ENCODE measurements at regions not wholly inside any gene's neighbourhood (a gene's known extent, or its start where the extent isn't known, plus 50 kb on each side); places are given as distances from the start of the nearest gene placed in this dataset.

DNA sequence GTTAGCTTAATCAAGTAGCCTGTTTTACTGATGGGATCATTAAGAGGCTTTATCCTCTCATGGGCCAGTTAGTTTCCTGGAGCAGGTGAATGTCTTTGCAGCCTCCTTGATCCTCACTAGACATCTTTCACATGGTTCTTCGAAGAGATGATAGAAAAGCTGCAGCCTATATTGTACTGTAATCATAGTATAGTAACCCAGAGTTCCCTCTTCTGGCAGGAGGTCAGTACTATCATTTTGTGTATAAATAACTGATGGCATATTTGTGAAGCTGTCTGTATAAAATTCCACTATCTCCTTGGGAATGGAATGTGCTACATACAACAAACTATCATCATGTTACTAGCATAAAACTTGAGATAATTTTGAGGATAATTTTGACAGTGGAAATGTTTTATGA is 123.8 kb upstream of the PRPS1L1 start:
- TF ChIP-seq, protein P1, sequence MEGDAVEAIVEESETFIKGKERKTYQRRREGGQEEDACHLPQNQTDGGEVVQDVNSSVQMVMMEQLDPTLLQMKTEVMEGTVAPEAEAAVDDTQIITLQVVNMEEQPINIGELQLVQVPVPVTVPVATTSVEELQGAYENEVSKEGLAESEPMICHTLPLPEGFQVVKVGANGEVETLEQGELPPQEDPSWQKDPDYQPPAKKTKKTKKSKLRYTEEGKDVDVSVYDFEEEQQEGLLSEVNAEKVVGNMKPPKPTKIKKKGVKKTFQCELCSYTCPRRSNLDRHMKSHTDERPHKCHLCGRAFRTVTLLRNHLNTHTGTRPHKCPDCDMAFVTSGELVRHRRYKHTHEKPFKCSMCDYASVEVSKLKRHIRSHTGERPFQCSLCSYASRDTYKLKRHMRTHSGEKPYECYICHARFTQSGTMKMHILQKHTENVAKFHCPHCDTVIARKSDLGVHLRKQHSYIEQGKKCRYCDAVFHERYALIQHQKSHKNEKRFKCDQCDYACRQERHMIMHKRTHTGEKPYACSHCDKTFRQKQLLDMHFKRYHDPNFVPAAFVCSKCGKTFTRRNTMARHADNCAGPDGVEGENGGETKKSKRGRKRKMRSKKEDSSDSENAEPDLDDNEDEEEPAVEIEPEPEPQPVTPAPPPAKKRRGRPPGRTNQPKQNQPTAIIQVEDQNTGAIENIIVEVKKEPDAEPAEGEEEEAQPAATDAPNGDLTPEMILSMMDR (IDR thresholded peaks at IDR 0.05): no peak
- TF ChIP-seq POLR2A (IDR thresholded peaks at IDR 0.05): no peak
